ENCODE measurements at regions not wholly inside any gene's neighbourhood (a gene's known extent, or its start where the extent isn't known, plus 50 kb on each side); places are given as distances from the start of the nearest gene placed in this dataset.

- no peaks in the 10 kb centered on the region for H3K4me1 ChIP-seq (ENCODE audit: insufficient read depth, low read length, poor library complexity, severe bottlenecking)
- H3K4me2 ChIP-seq (ENCODE audit: low read depth, low read length, poor library complexity, severe bottlenecking) = no peak overlapping the region
- H3K9me2 ChIP-seq (replicated peaks; ENCODE audit: low read depth, low read length) = no peaks in the 10 kb centered on the region
- no peaks in the 10 kb centered on the region for H3K9me3 ChIP-seq (ENCODE audit: insufficient read depth, low read depth, low read length)
- H4K20me1 ChIP-seq (ENCODE audit: insufficient read depth, low read length, poor library complexity, severe bottlenecking) = no peaks in the 10 kb centered on the region
- H3K79me2 ChIP-seq (ENCODE audit: insufficient read depth, low read length) = no peaks in the 10 kb centered on the region
- no peaks in the 10 kb centered on the region for H3F3A ChIP-seq (ENCODE audit: low read depth)
- H3K9ac ChIP-seq (ENCODE audit: low read depth, low read length, poor library complexity, severe bottlenecking) = no peak overlapping the region
- H3K36me3 ChIP-seq (ENCODE audit: insufficient read depth, low read length) = no peaks in the 10 kb centered on the region
- no peak overlapping the region for H2AFZ ChIP-seq (ENCODE audit: low read length)
- no peak overlapping the region for H3K4me3 ChIP-seq (ENCODE audit: low read length, poor library complexity, severe bottlenecking)
- TF ChIP-seq EZH2phosphoT487 (IDR thresholded peaks at IDR 0.05; ENCODE audit: borderline replicate concordance) (no peak), CTCF (conservative IDR thresholded peaks at IDR 0.05; ENCODE audit: low read length) (no peak)
- no peaks in the 10 kb centered on the region for H3K27me3 ChIP-seq (ENCODE audit: insufficient read depth, low read length, poor library complexity, severe bottlenecking)
These were observed 162.2 kb upstream of the HNMT start for GRCh38 chr2:137802038-137802437.

DNA sequence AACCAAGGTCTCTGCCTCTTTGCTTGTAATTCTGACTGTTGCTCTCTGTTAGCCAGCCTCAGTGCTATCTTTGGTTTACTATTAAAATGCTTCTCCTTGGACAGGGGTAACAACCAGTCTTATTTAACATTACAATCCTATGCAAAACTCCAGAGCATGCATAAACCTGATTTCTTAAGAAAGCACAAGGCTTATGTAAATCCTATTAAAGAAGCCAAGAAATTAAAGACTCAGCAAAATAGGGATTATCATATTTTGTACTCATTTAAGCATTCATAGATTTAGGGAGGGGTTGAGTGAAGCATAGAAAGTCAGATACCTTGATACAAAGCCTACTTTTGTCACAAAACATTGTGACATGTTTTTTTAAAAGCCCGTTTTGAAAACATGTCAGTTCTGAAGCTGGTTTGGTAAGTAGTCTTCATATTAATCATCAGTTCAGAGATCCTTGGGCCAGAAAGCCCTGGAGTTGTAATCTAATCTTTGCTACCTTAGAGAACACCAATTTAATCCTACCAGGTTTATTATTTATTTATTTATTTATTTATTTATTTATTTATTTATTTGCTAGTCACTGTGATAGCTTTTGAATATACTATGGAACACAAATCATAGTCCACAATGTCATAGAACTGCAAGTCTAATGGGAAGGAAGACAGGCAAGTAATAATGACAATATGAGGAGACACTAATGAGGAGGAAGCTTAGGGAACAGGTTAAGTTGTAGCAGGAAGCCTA lies 158.0 kb upstream of the HNMT start:
- Histone ChIP-seq H3F3A (ENCODE audit: low read depth) (no peaks in the 10 kb centered on the region), H3K4me1 (ENCODE audit: insufficient read depth, low read length, poor library complexity, severe bottlenecking) (no peaks in the 10 kb centered on the region), H3K79me2 (ENCODE audit: insufficient read depth, low read length) (no peaks in the 10 kb centered on the region), H3K9ac (ENCODE audit: low read depth, low read length, poor library complexity, severe bottlenecking) (no peak overlapping the region), H3K36me3 (ENCODE audit: insufficient read depth, low read length) (no peaks in the 10 kb centered on the region), H3K4me2 (ENCODE audit: low read depth, low read length, poor library complexity, severe bottlenecking) (no peak overlapping the region), H2AFZ (ENCODE audit: low read length) (no peak overlapping the region), H4K20me1 (ENCODE audit: insufficient read depth, low read length, poor library complexity, severe bottlenecking) (no peaks in the 10 kb centered on the region), H3K4me3 (ENCODE audit: low read length, poor library complexity, severe bottlenecking) (no peak overlapping the region), H3K27me3 (ENCODE audit: insufficient read depth, low read length, poor library complexity, severe bottlenecking) (no peaks in the 10 kb centered on the region), H3K9me3 (ENCODE audit: insufficient read depth, low read depth, low read length) (no peaks in the 10 kb centered on the region), H3K9me2 (replicated peaks; ENCODE audit: low read depth, low read length) (no peaks in the 10 kb centered on the region)
- no peak for TF ChIP-seq CTCF (conservative IDR thresholded peaks at IDR 0.05; ENCODE audit: low read length)
- no peak for TF ChIP-seq EZH2phosphoT487 (IDR thresholded peaks at IDR 0.05; ENCODE audit: borderline replicate concordance)

DNA sequence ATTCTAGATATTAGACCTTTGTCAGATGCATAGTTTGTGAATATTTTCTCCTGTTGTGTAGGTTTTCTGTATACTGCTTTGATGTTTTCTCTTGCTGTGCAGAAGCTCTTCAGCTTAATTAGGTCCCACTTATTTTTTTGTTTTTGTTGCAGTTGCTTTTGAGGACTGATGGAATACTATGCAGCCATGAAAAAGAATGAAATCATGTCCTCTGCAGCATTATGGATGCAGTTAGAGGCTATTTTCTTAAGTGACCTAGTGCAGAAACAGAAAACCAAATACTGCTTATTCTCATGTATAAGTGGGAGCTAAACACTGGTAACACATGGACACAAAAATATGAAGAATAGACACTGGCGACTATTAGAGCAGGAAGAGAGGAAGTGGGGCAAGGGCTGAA lies 155.0 kb upstream of the HNMT start:
- no peaks in the 10 kb centered on the region for H3K79me2 ChIP-seq (ENCODE audit: insufficient read depth, low read length)
- H3K4me1 ChIP-seq (ENCODE audit: insufficient read depth, low read length, poor library complexity, severe bottlenecking) = no peaks in the 10 kb centered on the region
- H4K20me1 ChIP-seq (ENCODE audit: insufficient read depth, low read length, poor library complexity, severe bottlenecking) = no peaks in the 10 kb centered on the region
- no peaks in the 10 kb centered on the region for H3K9me3 ChIP-seq (ENCODE audit: insufficient read depth, low read depth, low read length)
- no peaks in the 10 kb centered on the region for H3K27me3 ChIP-seq (ENCODE audit: insufficient read depth, low read length, poor library complexity, severe bottlenecking)
- H3K9me2 ChIP-seq (replicated peaks; ENCODE audit: low read depth, low read length) = no peaks in the 10 kb centered on the region
- no peaks in the 10 kb centered on the region for H3F3A ChIP-seq (ENCODE audit: low read depth)
- no peak overlapping the region for H2AFZ ChIP-seq (ENCODE audit: low read length)
- no peak overlapping the region for H3K9ac ChIP-seq (ENCODE audit: low read depth, low read length, poor library complexity, severe bottlenecking)
- no peak overlapping the region for H3K4me2 ChIP-seq (ENCODE audit: low read depth, low read length, poor library complexity, severe bottlenecking)
- TF ChIP-seq CTCF (conservative IDR thresholded peaks at IDR 0.05; ENCODE audit: low read length) (no peak), EZH2phosphoT487 (IDR thresholded peaks at IDR 0.05; ENCODE audit: borderline replicate concordance) (no peak)
- H3K36me3 ChIP-seq (ENCODE audit: insufficient read depth, low read length) = no peaks in the 10 kb centered on the region
- H3K4me3 ChIP-seq (ENCODE audit: low read length, poor library complexity, severe bottlenecking) = no peak overlapping the region
